NCI-H524 treated with DMSO at 0.1 percent for 48 hours (cell line): ENCODE measurements at regions not wholly inside any gene's neighbourhood (a gene's known extent, or its start where the extent isn't known, plus 50 kb on each side); places are given as distances from the start of the nearest gene placed in this dataset.

Experiments
- DNase-seq: peaks from one replicate; lab custom pipeline; 2025; lab: John Stamatoyannopoulos, UW

- DNase-seq, result no peak
These were observed 1049.9 kb upstream of the TENM3 start for GRCh38 chr4:181193131-181193930.

- DNase-seq, result no peak
These were observed 1049.1 kb upstream of the TENM3 start for GRCh38 chr4:181194096-181194495.

- DNase-seq, result no peak
These were observed 1043.1 kb upstream of the TENM3 start for GRCh38 chr4:181200076-181200475.

GRCh38 chr4:181202240-181202639 is 1041.0 kb upstream of the TENM3 start:
- no peak for DNase-seq

GRCh38 chr4:181204109-181204508 is 1039.1 kb upstream of the TENM3 start:
- no peak for DNase-seq

GRCh38 chr4:181213551-181213950 is 1029.7 kb upstream of the TENM3 start:
- DNase-seq, result no peak

- DNase-seq, result no peak
These were observed 1026.7 kb upstream of the TENM3 start for GRCh38 chr4:181216501-181216900.

- DNase-seq, result no peak
These were observed 1023.3 kb upstream of the TENM3 start for GRCh38 chr4:181219783-181220416.

- DNase-seq, result no peak
These were observed 1018.4 kb upstream of the TENM3 start for GRCh38 chr4:181224852-181225251.

GRCh38 chr4:181225616-181226261 is 1017.5 kb upstream of the TENM3 start:
- DNase-seq, result no peak

GRCh38 chr4:181234951-181235680 is 1008.1 kb upstream of the TENM3 start:
- DNase-seq, result no peak

- DNase-seq, result no peak
These were observed 997.9 kb upstream of the TENM3 start for GRCh38 chr4:181245326-181245725.

GRCh38 chr4:181249031-181249430 is 994.2 kb upstream of the TENM3 start:
- no peak for DNase-seq

GRCh38 chr4:181254771-181255170 is 988.4 kb upstream of the TENM3 start:
- no peak for DNase-seq

GRCh38 chr4:181258569-181258968 is 984.6 kb upstream of the TENM3 start:
- DNase-seq, result no peak

GRCh38 chr4:181259081-181259709 is 984.0 kb upstream of the TENM3 start:
- DNase-seq, result no peak

- no peak for DNase-seq
These were observed 981.9 kb upstream of the TENM3 start for GRCh38 chr4:181261279-181261678.

GRCh38 chr4:181264893-181265292 is 978.3 kb upstream of the TENM3 start:
- DNase-seq, result no peak

GRCh38 chr4:181265370-181265769 is 977.8 kb upstream of the TENM3 start:
- DNase-seq, result no peak

- DNase-seq, result no peak
These were observed 972.0 kb upstream of the TENM3 start for GRCh38 chr4:181271116-181271640.

GRCh38 chr4:181272422-181272821 is 970.8 kb upstream of the TENM3 start:
- no peak for DNase-seq

GRCh38 chr4:181278941-181279340 is 964.3 kb upstream of the TENM3 start:
- DNase-seq, result no peak
